HG03378 (cell line): ENCODE measurements at regions not wholly inside any gene's neighbourhood (a gene's known extent, or its start where the extent isn't known, plus 50 kb on each side); places are given as distances from the start of the nearest gene placed in this dataset.
"Not testable (repeated sequence)": the region's sequence is repeated elsewhere in the genome, so short reads cannot be mapped to it uniquely, and the experiment has no call there.

Experiments used
- ATAC-seq: cut with Tn5 transposase; IDR thresholded peaks from one replicate; pipeline ENCODE4 v1.9.1; 2021; ENCODE audit warnings: mild to moderate bottlenecking, moderate library complexity; ENCODE audit not compliant: unreplicated experiment

DNA sequence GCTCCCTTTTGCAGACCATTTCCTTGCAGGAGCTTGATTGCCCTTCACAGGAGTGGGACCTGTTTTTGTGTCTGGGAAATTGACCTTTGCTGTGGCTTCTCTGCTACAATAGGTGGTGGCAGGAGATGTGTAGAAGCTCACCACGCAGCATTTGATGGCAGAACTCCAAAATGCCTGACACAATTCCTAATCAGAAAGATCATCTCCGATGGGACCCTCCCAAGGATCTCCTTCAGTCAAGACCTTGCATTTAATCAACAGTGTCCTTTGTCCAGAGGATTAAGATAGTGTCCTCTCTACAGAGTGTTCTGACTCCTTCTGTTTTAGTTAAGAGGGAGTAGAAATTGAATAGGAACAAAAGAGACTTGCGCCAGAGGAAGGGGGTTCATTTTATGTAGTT is 83.6 kb upstream of the DDHD1 start:
- no peak for ATAC-seq

DNA sequence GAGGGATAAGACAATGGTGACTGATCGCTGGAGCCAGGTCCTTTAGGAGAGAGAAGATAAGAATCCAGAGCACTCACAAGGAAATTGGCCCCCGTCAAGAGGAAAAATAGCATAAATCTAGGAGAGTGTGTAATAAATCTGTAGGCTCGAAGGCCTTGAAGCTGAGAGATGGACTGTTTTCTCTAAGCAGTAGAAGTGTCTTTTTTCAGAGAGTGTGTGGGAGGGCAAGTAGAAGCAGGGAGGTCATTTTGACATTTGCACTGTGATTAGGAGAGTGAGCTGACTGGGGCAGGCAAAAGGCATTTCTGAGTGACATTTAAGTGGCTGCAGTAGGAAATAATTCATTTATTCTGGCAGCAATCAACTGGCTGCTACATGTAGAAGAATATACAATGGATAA is 78.0 kb upstream of the DDHD1 start:
- ATAC-seq = no peak

DNA sequence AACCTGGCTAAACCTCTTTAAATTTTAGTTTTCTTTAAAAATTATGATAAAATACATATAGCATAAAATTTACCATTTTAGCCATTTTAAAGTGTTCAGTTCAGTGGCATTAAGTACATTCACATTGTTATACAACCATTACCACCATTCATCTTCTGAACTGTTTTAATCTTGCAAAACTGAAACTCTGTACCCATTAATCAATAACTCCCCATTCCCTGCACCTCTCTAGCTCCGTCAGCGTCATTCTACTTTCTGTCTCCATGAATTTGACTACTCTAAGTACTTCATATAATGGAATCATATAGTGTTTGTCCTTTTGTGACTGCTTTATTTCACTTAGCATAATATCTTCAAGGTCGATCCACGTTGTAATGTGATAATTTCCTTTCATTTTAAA is 75.8 kb upstream of the DDHD1 start:
- ATAC-seq = no peak

DNA sequence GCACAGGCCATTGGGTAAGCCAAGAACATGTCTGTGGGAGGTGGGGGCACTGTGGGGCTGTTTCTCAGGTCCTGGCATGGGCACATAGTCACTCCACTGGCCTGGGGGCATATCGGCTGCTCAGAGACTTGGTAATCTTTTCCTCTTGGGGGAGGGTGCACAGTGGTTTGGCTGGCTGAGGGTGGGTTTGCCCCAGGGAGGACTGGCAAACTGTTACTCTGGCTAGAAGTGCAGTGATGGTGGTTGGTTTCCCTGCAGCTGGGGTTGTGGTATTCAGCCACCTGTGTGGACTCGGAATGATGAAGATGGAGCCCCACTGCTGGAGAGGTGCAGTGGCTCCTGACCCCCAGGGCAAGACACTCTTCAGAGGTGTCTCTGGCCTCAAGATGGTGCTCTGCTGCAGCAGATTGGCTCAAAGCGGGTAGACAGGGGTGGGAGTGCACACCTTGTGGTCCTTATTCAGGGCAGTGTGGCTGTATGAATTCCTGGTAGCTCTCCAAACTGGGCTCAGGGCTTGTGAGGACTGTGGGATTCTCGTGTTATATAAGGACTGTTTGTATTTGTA is 74.1 kb upstream of the DDHD1 start:
- ATAC-seq = no peak

DNA sequence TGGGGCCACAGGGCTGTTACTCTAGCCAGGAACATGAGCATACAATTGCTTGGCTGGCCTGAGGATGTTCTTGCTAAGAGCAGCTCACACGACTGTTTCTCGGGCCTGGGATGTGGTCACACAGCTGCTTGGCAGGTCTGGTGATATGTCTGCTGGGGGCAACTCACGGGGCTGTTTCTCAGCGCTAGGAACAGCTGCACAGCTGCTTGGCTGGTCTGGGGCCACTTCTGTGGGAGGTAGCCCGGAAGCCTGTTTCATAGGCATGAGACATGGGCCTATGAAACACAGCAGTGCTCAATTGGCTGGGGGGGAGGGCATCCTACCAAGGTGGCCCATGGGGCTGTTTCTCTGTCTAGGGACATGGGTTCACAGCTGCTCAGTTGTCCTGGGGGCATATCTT is 73.4 kb upstream of the DDHD1 start:
- no peak for ATAC-seq

DNA sequence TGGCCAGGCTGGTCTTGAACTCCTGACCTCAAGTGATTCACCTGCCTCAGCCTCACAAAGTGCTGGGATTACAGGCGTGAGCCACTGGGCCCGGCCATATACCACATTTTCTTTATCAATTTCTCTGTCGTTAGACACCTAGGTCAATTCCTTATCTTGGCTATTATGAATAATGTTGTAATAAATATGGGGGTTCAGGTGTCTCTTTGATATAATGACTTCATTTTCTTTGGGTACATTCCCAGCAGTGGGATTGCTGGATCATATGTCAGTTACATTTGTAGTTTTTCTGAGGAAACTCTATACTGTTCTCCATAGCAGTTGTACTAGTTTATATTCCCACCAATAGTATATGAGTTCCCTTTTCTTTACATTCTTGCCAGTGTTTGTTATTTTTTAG is 67.8 kb upstream of the DDHD1 start:
- ATAC-seq = no peak

DNA sequence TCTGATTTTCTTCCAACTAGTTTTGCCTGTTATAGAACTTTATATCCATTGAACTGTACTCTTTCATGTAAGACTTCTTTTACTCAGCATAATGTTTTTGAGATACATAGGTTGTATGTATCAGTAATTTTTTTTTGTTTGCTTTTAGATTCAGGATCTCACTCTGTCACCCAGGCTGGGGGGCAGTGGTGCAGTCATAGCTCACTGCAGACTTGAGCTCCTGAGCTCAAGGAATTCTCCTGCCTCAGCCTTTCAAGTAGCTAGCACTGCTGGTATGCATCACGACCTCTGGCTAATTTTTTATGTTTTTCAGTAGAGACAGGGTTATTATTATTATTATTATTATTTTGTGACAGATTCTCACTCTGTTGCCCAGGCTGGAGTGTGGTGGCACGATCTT is 65.0 kb upstream of the DDHD1 start:
- no peak for ATAC-seq

DNA sequence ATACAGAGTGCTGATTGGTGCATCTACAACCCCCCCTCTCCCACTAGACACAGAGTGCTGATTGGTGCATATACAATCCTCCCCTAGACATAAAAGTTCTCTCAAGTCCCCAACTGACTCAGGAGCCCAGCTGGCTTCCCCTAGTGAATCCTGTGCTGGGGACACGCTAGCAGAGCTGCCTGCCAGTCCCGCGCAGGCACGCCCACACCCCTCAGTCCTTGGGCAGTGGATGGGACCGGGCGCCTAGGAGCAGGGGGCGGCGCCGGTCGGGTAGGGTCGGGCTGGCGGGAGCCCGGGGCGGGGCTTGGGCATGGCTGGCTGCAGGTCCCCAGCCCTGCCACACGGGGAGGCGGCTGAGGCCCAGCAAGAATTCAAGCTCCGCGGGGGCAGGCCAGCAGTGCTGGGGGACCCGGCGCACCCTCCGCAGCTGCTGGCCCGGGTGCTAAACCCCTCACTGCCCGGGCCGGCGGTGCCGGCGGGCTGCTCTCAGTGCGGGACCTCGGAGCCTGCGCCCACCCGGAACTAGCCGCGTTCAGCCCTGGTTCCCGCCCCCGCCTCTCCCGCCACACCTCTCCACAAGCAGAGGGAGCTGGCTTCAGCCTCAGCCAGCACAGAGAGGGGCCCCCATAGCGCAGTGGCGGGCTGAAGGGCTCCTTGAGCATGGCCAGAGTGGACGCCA is 64.3 kb upstream of the DDHD1 start:
- peak; percentile 90 for ATAC-seq

DNA sequence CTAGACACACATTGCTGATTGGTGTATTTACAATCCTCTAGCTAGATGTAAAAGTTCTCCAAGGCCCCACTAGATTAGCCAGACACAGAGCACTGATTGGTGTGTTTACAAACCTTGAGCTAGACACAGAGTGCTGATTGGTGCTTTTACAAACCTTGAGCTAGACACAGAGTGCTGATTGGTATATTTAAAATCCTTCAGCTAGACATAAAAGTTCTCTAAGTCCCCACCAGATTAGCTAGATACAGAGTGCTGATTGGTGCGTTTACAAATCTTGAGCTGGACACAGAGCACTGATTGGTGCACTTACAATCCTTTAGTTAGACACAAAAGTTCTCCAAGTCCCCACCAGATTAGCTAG is 63.8 kb upstream of the DDHD1 start:
- not testable (repeated sequence) for ATAC-seq

DNA sequence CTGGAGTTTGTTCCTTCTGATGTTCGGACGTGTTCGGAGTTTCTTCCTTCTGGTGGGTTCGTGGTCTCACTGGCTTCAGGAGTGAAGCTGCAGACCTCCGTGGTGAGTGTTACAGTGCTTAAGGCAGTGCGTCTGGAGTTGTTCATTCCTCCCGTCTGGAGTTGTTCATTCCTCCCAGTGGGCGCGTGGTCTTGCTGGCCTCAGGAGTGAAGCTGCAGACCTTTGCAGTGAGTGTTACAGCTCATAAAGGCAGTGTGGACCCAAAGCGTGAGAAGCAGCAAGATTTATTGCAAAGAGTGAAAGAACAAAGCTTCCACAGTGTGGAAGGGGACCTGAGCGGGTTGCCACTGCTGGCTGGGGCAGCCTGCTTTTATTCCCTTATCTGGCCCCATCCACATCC is 63.4 kb upstream of the DDHD1 start:
- not testable (repeated sequence) for ATAC-seq

DNA sequence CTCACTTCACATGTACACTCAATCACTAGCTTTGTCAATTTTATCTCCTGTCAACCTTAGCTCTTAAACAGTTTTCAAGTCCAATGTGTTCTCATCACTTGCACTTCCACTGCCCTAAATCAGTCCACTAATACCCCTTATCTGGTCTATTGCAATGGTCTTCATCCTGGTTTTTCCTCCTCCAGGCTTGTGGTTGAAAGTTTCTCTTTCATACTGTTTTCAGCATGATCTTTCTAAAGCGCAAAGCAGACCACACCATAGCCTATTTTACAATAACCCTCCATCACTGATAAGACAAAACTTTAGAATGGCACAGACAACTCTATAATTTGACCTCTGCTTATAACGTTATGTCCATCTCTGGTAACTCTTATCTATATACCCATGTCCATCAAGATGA is 62.0 kb upstream of the DDHD1 start:
- ATAC-seq = no peak

DNA sequence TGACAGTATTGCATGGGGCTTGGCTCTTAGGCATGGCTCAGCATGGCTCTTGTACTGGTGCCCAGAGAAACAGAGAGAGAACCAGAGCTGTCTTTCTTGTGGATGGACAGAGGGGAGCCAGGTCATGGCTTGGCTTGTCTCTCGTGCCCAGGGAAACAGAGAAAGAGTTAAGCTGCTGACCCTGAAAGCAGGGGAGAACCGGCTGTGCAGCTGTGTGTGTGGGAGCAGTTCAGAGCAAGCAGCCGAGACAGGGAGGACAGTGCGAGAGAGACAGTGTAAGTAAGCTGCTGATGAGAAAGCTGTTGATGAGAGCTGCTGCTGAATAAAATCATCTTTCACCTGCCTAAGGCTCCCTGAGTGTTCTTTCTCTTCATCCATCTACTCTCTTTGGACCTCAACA is 61.3 kb upstream of the DDHD1 start:
- ATAC-seq = no peak

DNA sequence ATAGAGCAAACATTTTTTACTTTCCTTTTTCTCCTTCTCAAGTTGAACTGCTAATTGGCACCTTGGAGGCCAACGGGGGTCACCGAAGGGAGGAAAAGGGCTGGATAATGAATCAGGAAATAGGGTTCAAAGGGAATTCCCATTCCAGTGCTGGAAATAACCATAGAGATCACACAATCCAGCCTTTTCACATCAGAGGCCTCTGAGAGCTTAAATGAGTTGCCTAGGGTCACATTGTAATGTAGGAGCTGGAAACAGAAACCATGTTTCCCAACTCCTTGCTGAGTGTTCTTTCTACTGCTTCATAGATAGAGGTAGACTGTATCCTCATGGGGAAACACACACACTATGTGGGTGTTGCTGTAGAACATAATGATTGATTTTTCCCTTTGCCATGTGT is 60.6 kb upstream of the DDHD1 start:
- no peak for ATAC-seq

DNA sequence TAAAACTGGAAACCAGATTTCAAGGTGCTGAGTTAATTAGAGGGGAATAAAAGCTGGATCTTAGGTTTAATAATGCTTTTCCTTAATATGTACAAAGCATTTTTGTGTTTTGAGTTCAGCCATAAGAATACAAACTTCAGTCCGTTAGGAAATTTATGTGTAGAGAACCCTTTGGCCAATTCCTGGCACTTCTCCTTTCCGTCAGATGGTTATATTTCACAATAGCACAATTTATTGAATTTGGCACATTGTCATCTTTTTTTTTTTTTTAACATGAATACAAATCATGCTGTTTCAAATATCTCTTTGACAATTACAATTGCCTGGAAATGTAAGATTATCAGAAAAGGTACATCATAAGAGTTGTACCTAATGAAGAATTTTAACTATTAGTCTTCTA is 56.2 kb upstream of the DDHD1 start:
- ATAC-seq = no peak
